ENCODE measurements at regions not wholly inside any gene's neighbourhood (a gene's known extent, or its start where the extent isn't known, plus 50 kb on each side); places are given as distances from the start of the nearest gene placed in this dataset.

DNA sequence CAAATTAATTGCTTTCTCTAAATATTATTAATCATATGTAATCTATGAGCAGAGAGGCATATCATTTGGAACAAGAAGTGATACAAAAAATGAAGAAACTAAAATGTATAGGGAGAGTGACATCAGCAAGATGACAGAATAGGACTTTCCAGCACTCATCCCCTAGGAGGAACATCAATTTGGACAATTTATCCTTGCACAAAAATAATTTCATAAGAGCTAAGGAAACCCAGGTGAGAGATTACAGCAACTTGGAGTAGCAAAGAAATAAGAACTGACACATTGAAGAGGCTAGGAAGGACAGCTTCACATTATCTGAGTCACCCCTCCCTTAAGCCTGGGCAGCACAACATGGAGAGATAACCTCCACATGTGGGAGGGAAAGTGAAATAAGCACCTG is 347.5 kb downstream of the MAFB start:
- no peaks in the 10 kb centered on the region for H3K36me3 ChIP-seq
- TF ChIP-seq POLR2AphosphoS5 (IDR thresholded peaks at IDR 0.05) (no peak), EP300 (IDR thresholded peaks at IDR 0.05) (no peak), POLR2A (IDR thresholded peaks at IDR 0.05) (no peak)
- TF ChIP-seq, protein P1, sequence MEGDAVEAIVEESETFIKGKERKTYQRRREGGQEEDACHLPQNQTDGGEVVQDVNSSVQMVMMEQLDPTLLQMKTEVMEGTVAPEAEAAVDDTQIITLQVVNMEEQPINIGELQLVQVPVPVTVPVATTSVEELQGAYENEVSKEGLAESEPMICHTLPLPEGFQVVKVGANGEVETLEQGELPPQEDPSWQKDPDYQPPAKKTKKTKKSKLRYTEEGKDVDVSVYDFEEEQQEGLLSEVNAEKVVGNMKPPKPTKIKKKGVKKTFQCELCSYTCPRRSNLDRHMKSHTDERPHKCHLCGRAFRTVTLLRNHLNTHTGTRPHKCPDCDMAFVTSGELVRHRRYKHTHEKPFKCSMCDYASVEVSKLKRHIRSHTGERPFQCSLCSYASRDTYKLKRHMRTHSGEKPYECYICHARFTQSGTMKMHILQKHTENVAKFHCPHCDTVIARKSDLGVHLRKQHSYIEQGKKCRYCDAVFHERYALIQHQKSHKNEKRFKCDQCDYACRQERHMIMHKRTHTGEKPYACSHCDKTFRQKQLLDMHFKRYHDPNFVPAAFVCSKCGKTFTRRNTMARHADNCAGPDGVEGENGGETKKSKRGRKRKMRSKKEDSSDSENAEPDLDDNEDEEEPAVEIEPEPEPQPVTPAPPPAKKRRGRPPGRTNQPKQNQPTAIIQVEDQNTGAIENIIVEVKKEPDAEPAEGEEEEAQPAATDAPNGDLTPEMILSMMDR (IDR thresholded peaks at IDR 0.05), result no peak
- no peak overlapping the region for H3K27ac ChIP-seq
- peaks cover 0 to 45% (median 0%) of the 10 kb centered on the region in 3 donors for H3K9me3 ChIP-seq
- H3K4me3 ChIP-seq, result no peak overlapping the region
- H3K27me3 ChIP-seq, result no peaks in the 10 kb centered on the region
- ATAC-seq, result no peak
- no peaks in the 10 kb centered on the region for H3K4me1 ChIP-seq

DNA sequence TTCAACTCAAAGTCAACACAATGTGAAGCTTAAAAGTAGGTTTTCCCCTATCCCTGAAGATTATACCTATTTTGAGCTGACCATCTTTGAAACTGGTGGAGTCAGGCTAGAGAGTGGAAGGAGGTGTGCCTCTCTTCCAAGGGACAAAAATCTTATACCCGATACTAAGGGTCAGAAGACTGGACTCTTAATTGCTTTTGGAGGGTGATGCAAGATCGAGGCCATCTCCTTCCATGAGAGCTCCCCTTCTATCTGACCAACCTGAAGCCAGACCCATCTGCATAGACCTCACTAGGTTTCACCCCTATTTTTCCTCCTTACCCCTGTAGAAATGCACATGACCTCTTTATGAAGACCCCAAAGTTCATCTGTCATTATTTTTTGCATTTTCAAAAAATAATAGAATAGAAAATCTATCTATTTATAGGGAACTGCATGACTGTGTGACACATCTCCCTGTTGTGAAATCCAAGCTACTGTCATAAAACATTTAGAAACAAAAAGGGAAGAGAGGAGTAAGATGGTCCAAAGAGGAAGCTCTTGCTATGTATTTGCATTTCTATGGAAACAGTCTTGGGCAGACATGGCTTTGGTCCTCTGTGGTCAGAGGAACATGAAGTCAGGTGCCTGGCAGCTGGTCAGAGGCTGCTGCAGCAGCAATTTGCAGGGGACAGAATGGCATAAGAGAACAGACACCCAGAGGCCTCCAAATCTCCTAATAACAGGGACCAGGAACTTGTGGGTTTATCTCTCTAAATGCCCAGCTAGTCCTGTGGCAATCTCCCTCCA is 349.2 kb downstream of the MAFB start:
- Histone ChIP-seq H3K9me3 (peaks cover 0 to 29% (median 0%) of the 10 kb centered on the region in 3 donors), H3K4me3 (no peak overlapping the region), H3K27ac (no peak overlapping the region), H3K27me3 (no peaks in the 10 kb centered on the region), H3K36me3 (no peaks in the 10 kb centered on the region), H3K4me1 (no peaks in the 10 kb centered on the region)
- TF ChIP-seq POLR2A (IDR thresholded peaks at IDR 0.05) (no peak), EP300 (IDR thresholded peaks at IDR 0.05) (no peak), POLR2AphosphoS5 (IDR thresholded peaks at IDR 0.05) (no peak)
- TF ChIP-seq, protein P1 (IDR thresholded peaks at IDR 0.05), result no peak
- WGBS, 2 donors (ENCODE audit: low coverage in 1 of 2), result 78 to 93% methylated on average over 2 of the region's 2 CpGs
- ATAC-seq, result peak; percentile 72

DNA sequence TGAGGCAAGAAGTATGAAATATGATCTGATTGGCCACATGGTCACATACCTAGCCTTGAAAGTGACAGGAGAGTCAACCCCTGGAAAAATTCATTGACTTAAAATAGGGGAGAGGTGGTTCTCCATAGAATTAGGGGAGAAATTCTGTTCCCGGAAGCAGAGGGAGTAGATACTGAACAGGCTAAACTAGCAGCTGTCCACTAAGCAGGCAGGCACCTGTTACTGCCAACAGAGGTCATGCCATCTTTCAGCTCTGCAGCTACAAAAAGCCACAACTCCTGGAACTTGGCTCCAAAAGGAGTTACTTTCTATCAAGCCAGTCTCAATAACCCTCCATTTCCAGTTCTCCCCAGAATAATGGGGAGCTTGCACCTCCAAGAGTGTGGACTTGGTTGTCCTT is 352.5 kb downstream of the MAFB start:
- Histone ChIP-seq H3K27ac (no peak overlapping the region), H3K27me3 (no peaks in the 10 kb centered on the region), H3K9me3 (no peaks in the 10 kb centered on the region), H3K4me1 (no peaks in the 10 kb centered on the region), H3K36me3 (no peaks in the 10 kb centered on the region), H3K4me3 (no peak overlapping the region)
- 50 to 86% methylated on average over 1 of the region's 1 CpG for WGBS, 2 donors (ENCODE audit: low coverage in 1 of 2)
- ATAC-seq, result no peak
- TF ChIP-seq POLR2AphosphoS5 (IDR thresholded peaks at IDR 0.05) (no peak), POLR2A (IDR thresholded peaks at IDR 0.05) (no peak), EP300 (IDR thresholded peaks at IDR 0.05) (no peak)
- TF ChIP-seq, protein P1 (IDR thresholded peaks at IDR 0.05), result no peak

DNA sequence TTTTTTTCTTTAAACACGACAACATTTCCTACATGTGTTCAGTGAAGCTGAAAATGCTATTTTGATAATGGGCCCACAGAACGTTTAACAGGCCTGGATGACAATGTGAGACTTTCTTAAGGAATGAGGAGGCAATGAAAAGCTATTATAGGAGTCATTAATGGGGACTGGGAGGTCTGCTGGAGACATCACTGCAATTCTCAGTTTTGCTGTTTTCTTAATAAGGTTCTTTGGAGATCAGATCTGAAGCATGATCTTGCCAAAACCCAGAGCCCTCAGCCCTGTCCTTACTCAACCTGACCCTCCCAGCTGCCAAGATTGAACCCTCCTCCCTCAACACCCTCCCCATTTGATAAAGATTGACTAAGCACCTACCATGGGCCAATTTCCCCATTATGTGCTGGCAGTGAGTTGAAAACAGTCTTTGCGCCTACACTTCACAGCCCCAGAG is 353.1 kb downstream of the MAFB start:
- ATAC-seq, result peak; percentile 45
- TF ChIP-seq, protein P1 (IDR thresholded peaks at IDR 0.05), result no peak
- TF ChIP-seq EP300 (IDR thresholded peaks at IDR 0.05), result no peak
- no peak overlapping the region for H3K27ac ChIP-seq
- no peak overlapping the region for H3K4me3 ChIP-seq
- H3K4me1 ChIP-seq, result no peaks in the 10 kb centered on the region
- WGBS, 2 donors (ENCODE audit: low coverage in 1 of 2), result 16 to 17% methylated on average over 2 of the region's 3 CpGs
- no peaks in the 10 kb centered on the region for H3K27me3 ChIP-seq
- no peaks in the 10 kb centered on the region for H3K36me3 ChIP-seq
- no peaks in the 10 kb centered on the region for H3K9me3 ChIP-seq

DNA sequence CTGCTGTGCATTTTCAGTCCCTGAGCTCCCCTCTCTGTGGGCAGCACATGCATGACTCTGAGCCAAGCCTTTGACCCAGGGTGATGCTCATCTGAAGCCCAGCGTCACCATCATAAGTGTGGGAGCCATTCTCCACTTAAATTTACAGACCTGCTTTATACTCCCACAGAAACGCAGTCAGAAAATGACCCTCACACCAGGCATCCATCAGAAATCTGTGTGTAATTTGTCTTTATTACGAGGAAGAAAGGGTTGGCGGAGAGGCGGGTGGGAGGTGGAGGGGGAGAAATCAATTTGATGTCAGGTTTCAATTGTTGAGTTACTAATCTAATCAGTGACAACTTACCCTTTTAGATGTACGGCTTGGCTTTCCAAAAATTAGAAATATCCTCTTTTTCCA is 353.6 kb downstream of the MAFB start:
- no peaks in the 10 kb centered on the region for H3K4me1 ChIP-seq
- H3K36me3 ChIP-seq, result no peaks in the 10 kb centered on the region
- H3K4me3 ChIP-seq, result no peak overlapping the region
- no peak for ATAC-seq
- H3K9me3 ChIP-seq, result no peaks in the 10 kb centered on the region
- TF ChIP-seq EP300 (IDR thresholded peaks at IDR 0.05), result no peak
- TF ChIP-seq POLR2A (IDR thresholded peaks at IDR 0.05), result no peak
- TF ChIP-seq, protein P1 (IDR thresholded peaks at IDR 0.05), result no peak
- TF ChIP-seq POLR2AphosphoS5 (IDR thresholded peaks at IDR 0.05), result no peak
- H3K27ac ChIP-seq, result no peak overlapping the region
- no peaks in the 10 kb centered on the region for H3K27me3 ChIP-seq
- 64 to 80% methylated on average over 5 to 6 of the region's 6 CpGs for WGBS, 2 donors (ENCODE audit: low coverage in 1 of 2)
